Glutamatergic neuron (in vitro differentiated cells): ENCODE measurements at regions not wholly inside any gene's neighbourhood (a gene's known extent, or its start where the extent isn't known, plus 50 kb on each side); places are given as distances from the start of the nearest gene placed in this dataset.

Source experiments
- DNase-seq: peaks from one replicate; pipeline ENCODE4 v3.0.0; 2022
- H3K27ac Mint-ChIP-seq: one replicate; pipeline ENCODE4 v1.8.0; 2020; ENCODE audit warnings: mild to moderate bottlenecking, mixed read lengths, inconsistent platforms; ENCODE audit not compliant: unreplicated experiment
- H3K27me3 Mint-ChIP-seq: one replicate; pipeline ENCODE4 v1.8.0; 2020; ENCODE audit warnings: mild to moderate bottlenecking, moderate library complexity, mixed read lengths, inconsistent platforms; ENCODE audit not compliant: unreplicated experiment
- H3K36me3 Mint-ChIP-seq: one replicate; pipeline ENCODE4 v1.8.0; 2020; ENCODE audit warnings: mild to moderate bottlenecking, mixed read lengths, inconsistent platforms; ENCODE audit not compliant: unreplicated experiment
- H3K4me1 Mint-ChIP-seq: one replicate; pipeline ENCODE4 v1.8.0; 2020; ENCODE audit warnings: mild to moderate bottlenecking, low read depth, mixed read lengths, inconsistent platforms; ENCODE audit not compliant: unreplicated experiment
- H3K4me3 Mint-ChIP-seq: one replicate; pipeline ENCODE4 v1.8.0; 2020; ENCODE audit warnings: mild to moderate bottlenecking, mixed read lengths, inconsistent platforms; ENCODE audit not compliant: unreplicated experiment
- H3K9me3 Mint-ChIP-seq: one replicate; pipeline ENCODE4 v1.8.0; 2020; ENCODE audit warnings: mild to moderate bottlenecking, moderate library complexity, mixed read lengths, inconsistent platforms; ENCODE audit not compliant: unreplicated experiment
- CTCF ChIP-seq: fragments of 200-600 bp; sonication (generic); IDR thresholded peaks from one replicate; pipeline ENCODE4 v1.5.0; 2021; ENCODE audit not compliant: partially characterized antibody, unreplicated experiment

DNA sequence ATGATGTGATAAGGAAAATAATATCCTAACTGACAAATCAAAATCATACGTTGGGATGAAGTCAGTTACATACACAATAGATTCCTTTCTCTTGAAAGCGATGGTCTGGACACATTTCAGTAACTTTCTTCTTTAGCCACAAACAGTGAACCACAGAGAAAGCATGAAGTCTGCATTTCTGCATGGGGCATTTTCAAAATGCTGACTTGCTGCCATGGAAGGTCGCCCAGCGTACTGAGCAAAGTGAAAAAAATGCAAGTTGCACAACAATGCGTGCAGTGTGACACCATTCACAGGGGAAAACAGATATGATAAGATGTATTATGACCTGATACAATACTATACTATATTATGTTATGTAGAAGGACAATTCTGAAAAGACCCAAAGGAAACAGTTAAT is 146.3 kb downstream of the SNX18 start:
- no peak for TF ChIP-seq CTCF
- Mint-ChIP-seq H3K4me3 (no peak overlapping the region), H3K9me3 (peaks cover 2% of the 10 kb centered on the region), H3K4me1 (no peaks in the 10 kb centered on the region), H3K27ac (no peak overlapping the region), H3K27me3 (peaks cover 2% of the 10 kb centered on the region), H3K36me3 (peaks cover 8% of the 10 kb centered on the region)
- no peak for DNase-seq

DNA sequence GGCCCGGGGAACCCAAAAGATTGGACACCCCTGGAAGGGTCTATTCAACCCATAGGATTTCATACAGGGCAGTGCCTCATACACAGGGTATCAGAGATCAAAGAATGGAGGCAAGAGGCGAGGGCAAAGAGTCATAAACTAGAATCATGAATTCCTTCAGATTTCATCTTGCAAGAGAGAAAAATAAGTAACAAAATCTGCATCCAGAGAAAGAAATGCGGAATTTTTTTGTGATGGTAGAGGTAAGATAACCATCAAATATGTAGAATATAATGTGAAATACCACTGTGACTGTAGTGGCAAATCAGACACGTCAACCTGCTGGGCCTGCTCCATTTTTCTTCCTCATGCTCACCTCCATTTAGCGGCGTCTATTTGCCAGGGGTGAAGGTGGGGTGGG is 143.6 kb downstream of the SNX18 start:
- no peak overlapping the region for H3K4me3 Mint-ChIP-seq
- peaks cover 1% of the 10 kb centered on the region for H3K4me1 Mint-ChIP-seq
- H3K27me3 Mint-ChIP-seq: no peaks in the 10 kb centered on the region
- no peak for TF ChIP-seq CTCF
- no peak overlapping the region for H3K27ac Mint-ChIP-seq
- H3K9me3 Mint-ChIP-seq: peaks cover 2% of the 10 kb centered on the region
- H3K36me3 Mint-ChIP-seq: no peaks in the 10 kb centered on the region
- no peak for DNase-seq

DNA sequence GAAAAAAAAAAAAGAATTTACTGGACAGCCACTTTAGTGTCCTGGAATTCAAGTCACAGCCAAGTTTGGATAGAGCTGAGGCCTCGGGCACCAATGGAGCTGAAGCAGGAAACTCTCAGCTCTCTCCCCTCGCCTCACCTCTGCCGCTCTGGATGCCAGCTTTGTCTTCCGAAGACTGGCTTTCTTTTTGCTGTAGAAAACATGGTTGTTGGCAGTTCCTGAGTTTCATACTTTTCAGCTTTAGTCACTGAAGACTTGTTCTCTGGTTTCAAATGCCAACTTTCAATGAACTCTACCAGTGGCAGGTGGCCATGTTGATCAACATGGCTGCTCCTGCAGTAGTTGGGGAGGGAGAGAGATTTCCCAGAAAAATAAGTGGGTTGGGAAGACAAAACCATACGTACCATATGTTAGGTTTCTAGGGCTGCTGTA is 142.2 kb downstream of the SNX18 start:
- DNase-seq: no peak
- Mint-ChIP-seq H3K36me3 (no peaks in the 10 kb centered on the region), H3K27ac (no peak overlapping the region), H3K4me3 (no peak overlapping the region), H3K27me3 (no peaks in the 10 kb centered on the region), H3K4me1 (peaks cover 6% of the 10 kb centered on the region), H3K9me3 (peaks cover 2% of the 10 kb centered on the region)
- no peak for TF ChIP-seq CTCF

- Mint-ChIP-seq H3K4me1 (peaks cover 6% of the 10 kb centered on the region), H3K27me3 (no peaks in the 10 kb centered on the region), H3K4me3 (no peak overlapping the region), H3K36me3 (no peaks in the 10 kb centered on the region), H3K27ac (no peak overlapping the region), H3K9me3 (peaks cover 2% of the 10 kb centered on the region)
- no peak for TF ChIP-seq CTCF
- no peak for DNase-seq
Observed at GRCh38 chr5:54658010-54658409, 140.5 kb downstream of the SNX18 start.

GRCh38 chr5:54656261-54656728 is 138.7 kb downstream of the SNX18 start:
- TF ChIP-seq CTCF: no peak
- DNase-seq: no peak
- peaks cover 1% of the 10 kb centered on the region for H3K9me3 Mint-ChIP-seq
- no peak overlapping the region for H3K4me3 Mint-ChIP-seq
- H3K27ac Mint-ChIP-seq: no peak overlapping the region
- H3K4me1 Mint-ChIP-seq: peaks cover 6% of the 10 kb centered on the region
- no peaks in the 10 kb centered on the region for H3K27me3 Mint-ChIP-seq
- no peaks in the 10 kb centered on the region for H3K36me3 Mint-ChIP-seq
